SK-N-MC (cell line): ENCODE measurements at regions not wholly inside any gene's neighbourhood (a gene's known extent, or its start where the extent isn't known, plus 50 kb on each side); places are given as distances from the start of the nearest gene placed in this dataset.

Source experiments
- FOXP2 ChIP-seq: optimal IDR thresholded peaks from 2 replicates; pipeline ENCODE3; 2011; ENCODE audit warnings: mild to moderate bottlenecking, moderate library complexity; ENCODE audit not compliant: insufficient read depth; ENCODE audit errors: extremely low read length, control extremely low read depth
- POLR2AphosphoS5 ChIP-seq: IDR thresholded peaks from 2 replicates; pipeline ENCODE4 v1.6.1; 2012; ENCODE audit warnings: mild to moderate bottlenecking, low read depth, low read length, borderline replicate concordance

DNA sequence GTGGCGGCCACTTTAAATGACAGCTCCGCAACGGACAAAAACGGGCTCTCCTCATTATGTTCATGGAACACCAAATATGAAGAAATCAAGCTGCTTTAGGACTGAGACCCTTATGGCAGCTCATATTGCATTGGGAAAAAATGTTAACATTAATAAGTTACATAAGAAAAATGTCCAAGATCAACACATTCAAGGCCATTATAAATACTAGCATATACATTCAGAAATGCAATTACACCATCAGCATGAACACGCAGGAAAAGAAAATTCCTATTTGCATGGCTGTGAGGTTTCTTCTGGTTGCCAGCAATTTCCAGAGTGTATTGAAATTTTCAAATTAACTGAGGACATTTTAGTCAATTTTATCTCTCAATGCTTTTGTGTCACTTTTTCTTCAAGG, 374.1 kb upstream of the NRP1 start:
- no peak for TF ChIP-seq POLR2AphosphoS5
- TF ChIP-seq FOXP2 = no peak
